Left ventricle myocardium inferior (tissue), 1 donor: ENCODE measurements at regions not wholly inside any gene's neighbourhood (a gene's known extent, or its start where the extent isn't known, plus 50 kb on each side); places are given as distances from the start of the nearest gene placed in this dataset.
"Not testable (repeated sequence)": the region's sequence is repeated elsewhere in the genome, so short reads cannot be mapped to it uniquely, and the experiment has no call there.

Source experiments
- DNase-seq: peaks from one replicate; pipeline ENCODE4 v3.0.0-alpha.2; 2020
- H3K27ac ChIP-seq: fragments of 200-600 bp; replicated peaks from 2 replicates; pipeline ENCODE4 v1.8.0; 2021
- H3K27me3 ChIP-seq: fragments of 200-600 bp; 2 replicates; pipeline ENCODE4 v1.8.0; 2021; ENCODE audit warnings: low read depth
- H3K36me3 ChIP-seq: fragments of 200-600 bp; 2 replicates; pipeline ENCODE4 v1.8.0; 2021
- H3K4me1 ChIP-seq: fragments of 200-600 bp; 2 replicates; pipeline ENCODE4 v1.8.0; 2021
- H3K4me3 ChIP-seq: fragments of 200-600 bp; 2 replicates; pipeline ENCODE4 v1.8.0; 2021; ENCODE audit warnings: mild to moderate bottlenecking, moderate library complexity
- H3K9me3 ChIP-seq: fragments of 200-600 bp; replicated peaks from 2 replicates; pipeline ENCODE4 v1.8.0; 2021
- CTCF ChIP-seq: fragments of 200-600 bp; IDR thresholded peaks from 2 replicates; pipeline ENCODE4 v1.8.0; 2021; ENCODE audit warnings: antibody characterized with exemption, mild to moderate bottlenecking, borderline replicate concordance
- intact Hi-C: fragments of 100-400 bp; cut with micrococcal nuclease; formaldehyde crosslinking; loops from one replicate; pipeline ENCODE4 v1.11.0; 2022
- donor health status: DM: no; HTN: yes; CAD: no; lungs with severe emphysema.

GRCh38 chr5:86305050-86305449 is 312.7 kb upstream of the COX7C start:
- H3K36me3 ChIP-seq, H3K27me3 ChIP-seq, intact Hi-C loops: not testable (repeated sequence)

GRCh38 chr5:86314951-86315350 is 302.8 kb upstream of the COX7C start:
- intact Hi-C loops = no loop called here
- Histone ChIP-seq H3K4me3 (no peak overlapping the region), H3K27me3 (no peaks in the 10 kb centered on the region), H3K27ac (peak overlapping the region; percentile 7), H3K4me1 (no peaks in the 10 kb centered on the region), H3K36me3 (no peaks in the 10 kb centered on the region), H3K9me3 (no peaks in the 10 kb centered on the region)
- TF ChIP-seq CTCF = no peak
- DNase-seq = no peak

More at GRCh38 chr5:86305050-86305449, 312.7 kb upstream of the COX7C start:
- not testable (repeated sequence) for H3K9me3 ChIP-seq, H3K27ac ChIP-seq, H3K4me1 ChIP-seq, DNase-seq, H3K4me3 ChIP-seq
- peak; percentile 35 for TF ChIP-seq CTCF

GRCh38 chr5:86320266-86320665 is 297.5 kb upstream of the COX7C start:
- TF ChIP-seq CTCF = no peak
- Histone ChIP-seq H3K36me3 (no peaks in the 10 kb centered on the region), H3K4me1 (no peaks in the 10 kb centered on the region), H3K4me3 (no peak overlapping the region), H3K9me3 (no peaks in the 10 kb centered on the region), H3K27me3 (no peaks in the 10 kb centered on the region), H3K27ac (no peak overlapping the region)
- DNase-seq = no peak
- intact Hi-C loops = no loop called here

GRCh38 chr5:86329318-86329717 is 288.4 kb upstream of the COX7C start:
- H3K9me3 ChIP-seq = peaks cover 14% of the 10 kb centered on the region
- no peak overlapping the region for H3K4me3 ChIP-seq
- H3K4me1 ChIP-seq = no peaks in the 10 kb centered on the region
- H3K27ac ChIP-seq = no peak overlapping the region
- no peaks in the 10 kb centered on the region for H3K27me3 ChIP-seq
- intact Hi-C loops = no loop called here
- no peak for TF ChIP-seq CTCF
- H3K36me3 ChIP-seq = no peaks in the 10 kb centered on the region
- DNase-seq = no peak

- no peak for TF ChIP-seq CTCF
- no peaks in the 10 kb centered on the region for H3K27me3 ChIP-seq
- no peaks in the 10 kb centered on the region for H3K36me3 ChIP-seq
- H3K4me1 ChIP-seq = no peaks in the 10 kb centered on the region
- no peak for DNase-seq
- intact Hi-C loops = no loop called here
- no peak overlapping the region for H3K27ac ChIP-seq
- no peak overlapping the region for H3K4me3 ChIP-seq
- peaks cover 14% of the 10 kb centered on the region for H3K9me3 ChIP-seq
These were observed 287.0 kb upstream of the COX7C start for GRCh38 chr5:86330736-86331135.

- no peak for TF ChIP-seq CTCF
- H3K9me3 ChIP-seq = peaks cover 14% of the 10 kb centered on the region
- DNase-seq = no peak
- H3K4me3 ChIP-seq = no peak overlapping the region
- H3K27ac ChIP-seq = no peak overlapping the region
- H3K4me1 ChIP-seq = no peaks in the 10 kb centered on the region
- no peaks in the 10 kb centered on the region for H3K27me3 ChIP-seq
- no peaks in the 10 kb centered on the region for H3K36me3 ChIP-seq
- intact Hi-C loops = no loop called here
These were observed 284.9 kb upstream of the COX7C start for GRCh38 chr5:86332851-86333250.
